ENCODE measurements at regions not wholly inside any gene's neighbourhood (a gene's known extent, or its start where the extent isn't known, plus 50 kb on each side); places are given as distances from the start of the nearest gene placed in this dataset.

- Histone ChIP-seq H3K56ac (replicated peaks; ENCODE audit: insufficient read length, low read depth, low read length) (no peak overlapping the region), H3K9ac (replicated peaks in 1 of 4; ENCODE audit: extremely low read depth in 1 of 4, low read depth in 3 of 4, low read length in 3 of 4) (no peak overlapping the region), H3K27me3 (replicated peaks in 1 of 4; ENCODE audit: control insufficient read depth in 3 of 4, extremely low read depth in 1 of 4, insufficient read depth in 3 of 4, low read length in 3 of 4) (no peaks in the 10 kb centered on the region), H4K5ac (ENCODE audit: insufficient read length, low read depth, low read length) (no peak overlapping the region), H2AK5ac (ENCODE audit: low read depth, low read length) (peak overlapping the region; percentile 30; the same call in 1 of the 2 replicates), H3K23me2 (ENCODE audit: low read depth, low read length) (peaks cover 3% of the 10 kb centered on the region; the same call in 1 of the 2 replicates), H3K23ac (ENCODE audit: insufficient read length) (no peak overlapping the region), H3K4ac (replicated peaks; ENCODE audit: insufficient read length, low read depth, low read length) (no peak overlapping the region), H2BK20ac (ENCODE audit: low read length) (no peak overlapping the region; the same call in 1 of the 2 replicates), H3K79me1 (ENCODE audit: low read depth, low read length) (no peaks in the 10 kb centered on the region), H3K4me1 (replicated peaks in 1 of 4; ENCODE audit: control insufficient read depth in 3 of 4, insufficient read depth in 4 of 4, low read length in 3 of 4) (peaks cover 0 to 20% (median 8%) of the 10 kb centered on the region in 4 experiments; a peak in 5 of 7 replicates), H4K20me1 (replicated peaks in 1 of 2; ENCODE audit: control insufficient read depth in 1 of 2, insufficient read depth in 2 of 2, low read length in 2 of 2) (peaks cover 0 to 2% of the 10 kb centered on the region in 2 experiments), H2BK5ac (ENCODE audit: low read depth, low read length) (0 out of 2 replicates have a peak overlapping the region, but pooled peaks have one; percentile 39), H4K8ac (ENCODE audit: extremely low read depth, insufficient read depth, low read length) (no peak overlapping the region), H3K27ac (ENCODE audit: low read depth, low read length) (no peak overlapping the region), H3K79me2 (ENCODE audit: control insufficient read depth in 1 of 2, insufficient read depth in 2 of 2, low read length in 2 of 2) (no peaks in the 10 kb centered on the region), H2BK15ac (ENCODE audit: low read length) (peak overlapping the region; percentile 23), H4K91ac (replicated peaks; ENCODE audit: insufficient read length, low read length) (peak overlapping the region; percentile 48), H3K4me2 (ENCODE audit: insufficient read depth in 1 of 2, low read depth in 2 of 2, low read length in 2 of 2) (no peak overlapping the region), H3K36me3 (ENCODE audit: control insufficient read depth in 2 of 4, insufficient read depth in 4 of 4, low read length in 3 of 4) (no peaks in the 10 kb centered on the region), H3K14ac (ENCODE audit: insufficient read length) (no peak overlapping the region), H3K9me3 (ENCODE audit: insufficient read depth in 2 of 2, low read depth in 1 of 2, low read length in 1 of 2) (no peaks in the 10 kb centered on the region), H2AFZ (ENCODE audit: low read length) (no peak overlapping the region), H3K18ac (ENCODE audit: extremely low read depth, low read length) (no peak overlapping the region), H3K4me3 (ENCODE audit: extremely low read depth in 1 of 4, insufficient read depth in 2 of 4, low read depth in 3 of 4, low read length in 4 of 4) (no peak overlapping the region), H2BK12ac (ENCODE audit: low read depth, low read length) (peak overlapping the region; percentile 78; the same call in 1 of the 2 replicates), H2BK120ac (replicated peaks; ENCODE audit: low read depth, low read length) (no peak overlapping the region)
- WGBS, 2 experiments (ENCODE audit: extremely low coverage in 1 of 2, insufficient coverage in 1 of 2, insufficient read length in 1 of 2, insufficient replicate concordance in 2 of 2, low coverage in 1 of 2, low lambda C conversion rate in 2 of 2, missing lambda C conversion rate in 1 of 2): 71% methylated on average over 6 of the region's 6 CpGs; no CpG with 5 or more reads in 1 of the 2 experiments
- FAIRE-seq (no peak), DNase-seq (ENCODE audit: low read depth in 1 of 2, low spot score in 2 of 2) (no peak)
- TF ChIP-seq USF2 (IDR thresholded peaks at IDR 0.05; ENCODE audit: low read length) (no peak), EGR1 (IDR thresholded peaks at IDR 0.05; ENCODE audit: borderline replicate concordance, low read depth, low read length) (no peak)
- ChIA-PET POLR2A (ENCODE audit: partially characterized antibody) (interaction anchor here (0.6 to 1.0 kb wide), 4 partner anchors 8 to 664 kb away, joined by 3 read pairs; no protein-coding TSS in a partner anchor), CTCF (ENCODE audit: partially characterized antibody) (interaction anchor here (0.9 to 3.7 kb wide), 5 partner anchors 11 to 179 kb away, joined by 3 to 19 read pairs (median 3); no protein-coding TSS in a partner anchor)
Measured at GRCh38 chr15:77810130-77810571, 177.4 kb upstream of the LINGO1 start.

Data from H1 (cell line).